HCT116 (cell line): ENCODE measurements at regions not wholly inside any gene's neighbourhood (a gene's known extent, or its start where the extent isn't known, plus 50 kb on each side); places are given as distances from the start of the nearest gene placed in this dataset.

Experiments used
- ATAC-seq: fragments of 200-7000 bp; cut with Tn5 transposase; 2 replicates; pipeline ENCODE4 v1.9.1; 2020; ENCODE audit warnings: mild to moderate bottlenecking, moderate library complexity
- BruUV-seq: library from RNA; stranded (reverse); fragments of 400-500 nt; replicated peaks from 2 replicates; lab custom pipeline; 2021; lab: Mats Ljungman, UMichigan
- CTCF ChIA-PET: fragments of 300-600 bp; sonication (Branson Sonifier 250); formaldehyde crosslinking; loops from one replicate; lab custom pipeline; 2021; ENCODE audit warnings: antibody characterized with exemption; lab: Charles Lee
- POLR2A ChIA-PET: fragments of 300-600, 350-600 bp; sonication (Branson Sonifier 250); formaldehyde crosslinking; loops from one replicate; lab custom pipeline; 2021; ENCODE audit warnings: antibody characterized with exemption; lab: Charles Lee
- RAD21 ChIA-PET, 2 experiments: fragments of 300-600 bp; sonication (Branson Sonifier 250); formaldehyde crosslinking; loops; one replicate each; lab custom pipeline; 2023; ENCODE audit warnings: low total read pairs in 2 of 2; ENCODE audit not compliant: uncharacterized antibody in 2 of 2, unreplicated experiment in 2 of 2, low non-redundant PET in 1 of 2; lab: Charles Lee
- DNase-seq: peaks from one replicate; pipeline ENCODE4 v3.0.0-alpha.2; 2010; ENCODE audit warnings: low read depth, low spot score
- H2AFZ ChIP-seq: fragments of 200-600 bp; shearing (Covaris generic), sonication (generic); 2 replicates; pipeline ENCODE4 v1.6.1; 2017; ENCODE audit warnings: low read depth, mixed run types, mixed read lengths, antibody characterized with exemption, low read length; ENCODE audit not compliant: poor library complexity, severe bottlenecking
- H3K27ac ChIP-seq: 2 replicates; pipeline ENCODE4 v1.5.1; 2012; ENCODE audit warnings: low read depth, low read length
- H3K27me3 ChIP-seq: fragments of 200-600 bp; sonication (generic); 2 replicates; pipeline ENCODE4 v1.6.1; 2016; ENCODE audit warnings: mixed run types, low read length, mixed read lengths; ENCODE audit not compliant: insufficient read depth
- H3K36me3 ChIP-seq, 2 experiments: fragments of 200-500 bp in 1 of 2; fragments of 200-600 bp in 1 of 2; sonication (Bioruptor generic) in 1 of 2; sonication (generic) in 1 of 2; 2 replicates each; pipeline versions ENCODE4 v1.5.1 to v1.6.1; 2014 to 2016; ENCODE audit warnings: low read length in 2 of 2, inconsistent platforms in 1 of 2, mixed read lengths in 1 of 2, mixed run types in 1 of 2; ENCODE audit not compliant: insufficient read depth in 2 of 2, control insufficient read depth in 1 of 2
- H3K4me1 ChIP-seq, 2 experiments: fragments of 200-600 bp in 1 of 2; sonication (generic) in 1 of 2; 2 replicates each; pipeline versions ENCODE4 v1.5.1 to v1.6.1; 2012 to 2017; ENCODE audit warnings: low read length in 2 of 2, inconsistent platforms in 1 of 2, mild to moderate bottlenecking in 1 of 2, mixed read lengths in 1 of 2, mixed run types in 1 of 2, moderate library complexity in 1 of 2; ENCODE audit not compliant: insufficient read depth in 2 of 2, control insufficient read depth in 1 of 2
- H3K4me2 ChIP-seq: fragments of 200-600 bp; sonication (generic); 2 replicates; pipeline ENCODE4 v1.6.1; 2017; ENCODE audit warnings: mixed run types, low read length, mixed read lengths
- H3K4me3 ChIP-seq, 2 experiments: fragments of 200-600 bp in 1 of 2; sonication (generic) in 1 of 2; replicated peaks in 1 of 2; 2 replicates each; pipeline ENCODE4 v1.5.1; 2011 to 2016; ENCODE audit warnings: low read length in 2 of 2, control low read depth in 1 of 2, low read depth in 1 of 2, mild to moderate bottlenecking in 1 of 2, mixed read lengths in 1 of 2, mixed run types in 1 of 2
- H3K79me2 ChIP-seq: fragments of 200-600 bp; sonication (generic); 2 replicates; pipeline ENCODE4 v1.6.1; 2017; ENCODE audit warnings: mild to moderate bottlenecking, mixed run types, low read length, moderate library complexity, mixed read lengths; ENCODE audit not compliant: insufficient read depth
- H3K9ac ChIP-seq: fragments of 200-600 bp; sonication (generic); 2 replicates; pipeline ENCODE4 v1.6.1; 2016; ENCODE audit warnings: low read length, mixed read lengths
- H3K9me2 ChIP-seq: fragments of 200-600 bp; sonication (generic), shearing (Covaris generic); 2 replicates; pipeline ENCODE4 v1.6.1; 2017; ENCODE audit warnings: mixed run types, mild to moderate bottlenecking, moderate library complexity; ENCODE audit not compliant: insufficient read depth
- H3K9me3 ChIP-seq, 2 experiments: fragments of 200-500 bp in 1 of 2; fragments of 200-600 bp in 1 of 2; sonication (Bioruptor generic) in 1 of 2; sonication (generic) in 1 of 2; 2 replicates each; pipeline ENCODE4 v1.6.1; 2014 to 2017; ENCODE audit warnings: low read length in 2 of 2, mixed read lengths in 2 of 2, inconsistent platforms in 1 of 2, low read depth in 1 of 2, mild to moderate bottlenecking in 1 of 2, mixed run types in 1 of 2, moderate library complexity in 1 of 2; ENCODE audit not compliant: control insufficient read depth in 1 of 2, insufficient read depth in 1 of 2
- H4K20me1 ChIP-seq: fragments of 200-600 bp; sonication (generic), shearing (Covaris generic); 2 replicates; pipeline ENCODE4 v1.6.1; 2017; ENCODE audit warnings: mixed run types, mild to moderate bottlenecking, moderate library complexity; ENCODE audit not compliant: insufficient read depth
- CBX3 ChIP-seq: IDR thresholded peaks from 2 replicates; pipeline ENCODE4 v1.6.1; 2012; ENCODE audit warnings: low read depth
- CEBPB ChIP-seq: IDR thresholded peaks from 2 replicates; pipeline ENCODE4 v1.6.1; 2012; ENCODE audit warnings: low read depth
- EGR1 ChIP-seq: IDR thresholded peaks from 2 replicates; pipeline ENCODE4 v1.6.1; 2012; ENCODE audit warnings: low read depth
- ELF1 ChIP-seq: IDR thresholded peaks from 2 replicates; pipeline ENCODE4 v1.6.1; 2012; ENCODE audit warnings: low read depth, borderline replicate concordance
- EZH2 ChIP-seq: fragments of 200-600 bp; sonication (generic); IDR thresholded peaks from 2 replicates; pipeline ENCODE4 v1.6.1; 2017; ENCODE audit warnings: antibody characterized with exemption, mixed run types
- EZH2phosphoT487 ChIP-seq: fragments of 200-600 bp; IDR thresholded peaks from 2 replicates; pipeline ENCODE4 v1.6.1; 2018; ENCODE audit warnings: antibody characterized with exemption, borderline replicate concordance
- FOSL1 ChIP-seq: IDR thresholded peaks from 2 replicates; pipeline ENCODE4 v1.6.1; 2012; ENCODE audit warnings: low read depth
- JUND ChIP-seq: IDR thresholded peaks from 2 replicates; pipeline ENCODE4 v1.6.1; 2012
- POLR2A ChIP-seq: IDR thresholded peaks from 2 replicates; pipeline ENCODE4 v1.7.0; 2011; ENCODE audit warnings: borderline replicate concordance; ENCODE audit not compliant: insufficient read depth, insufficient read length; ENCODE audit errors: extremely low read depth
- POLR2AphosphoS5 ChIP-seq: IDR thresholded peaks from 2 replicates; pipeline ENCODE4 v1.6.1; 2011; ENCODE audit warnings: mild to moderate bottlenecking, low read depth, low read length, moderate library complexity
- SIN3A ChIP-seq: IDR thresholded peaks from 2 replicates; pipeline ENCODE4 v1.6.1; 2012; ENCODE audit warnings: low read depth
- SRF ChIP-seq: IDR thresholded peaks from 2 replicates; pipeline ENCODE4 v1.6.1; 2012; ENCODE audit warnings: low read depth
- TCF7L2 ChIP-seq: IDR thresholded peaks from 2 replicates; pipeline ENCODE4 v1.7.0; 2011; ENCODE audit warnings: borderline replicate concordance, inconsistent platforms; ENCODE audit not compliant: insufficient read depth, insufficient read length; ENCODE audit errors: extremely low read depth
- YY1 ChIP-seq: IDR thresholded peaks from 2 replicates; pipeline ENCODE4 v1.6.1; 2011; ENCODE audit warnings: low read length, low read depth, moderate library complexity, mild to moderate bottlenecking; ENCODE audit not compliant: insufficient replicate concordance; ENCODE audit errors: extremely low read depth
- intact Hi-C: fragments of 100-400 bp; cut with micrococcal nuclease; formaldehyde crosslinking; loops from 2 replicates; pipeline ENCODE4 v1.10.0; 2022
- TF ChIP-seq, protein P1 (sequence below): IDR thresholded peaks from 2 replicates; pipeline ENCODE4 v1.6.1; 2012
- TF ChIP-seq, protein P2 (sequence below): IDR thresholded peaks from 2 replicates; pipeline ENCODE4 v1.6.1; 2012; ENCODE audit warnings: low read depth
- TF ChIP-seq, protein P3 (sequence below): IDR thresholded peaks from 2 replicates; pipeline ENCODE4 v1.6.1; 2012

DNA sequence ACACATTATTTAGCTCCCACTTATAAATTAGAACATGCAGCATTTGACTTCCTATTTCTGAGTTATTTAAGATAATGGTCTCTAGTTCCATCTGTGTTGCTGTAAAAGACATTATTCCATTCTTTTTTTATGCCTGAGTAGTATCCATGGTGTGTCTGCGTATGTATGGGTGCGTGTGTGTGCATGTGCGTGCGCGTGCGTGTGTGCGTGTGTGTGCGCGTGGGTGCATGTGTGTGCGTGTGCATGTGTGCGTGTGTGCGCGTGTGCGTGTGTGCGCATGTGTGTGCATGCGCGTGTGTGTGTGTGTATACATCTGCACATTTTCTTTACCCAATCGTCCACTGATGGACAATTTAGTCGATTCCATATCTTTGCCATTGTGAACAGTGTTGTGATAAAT, 479.4 kb upstream of the TMEM132C start:
- intact Hi-C loops: no loop called here
- H3K9me2 ChIP-seq: no peaks in the 10 kb centered on the region
- H3K4me2 ChIP-seq: no peak overlapping the region
- CTCF ChIA-PET: no interaction called here
- no peak overlapping the region for H2AFZ ChIP-seq
- BruUV-seq: no TSS peak
- TF ChIP-seq CEBPB: no peak
- TF ChIP-seq, protein P1, sequence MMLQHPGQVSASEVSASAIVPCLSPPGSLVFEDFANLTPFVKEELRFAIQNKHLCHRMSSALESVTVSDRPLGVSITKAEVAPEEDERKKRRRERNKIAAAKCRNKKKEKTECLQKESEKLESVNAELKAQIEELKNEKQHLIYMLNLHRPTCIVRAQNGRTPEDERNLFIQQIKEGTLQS: no peak
- no peak for TF ChIP-seq SIN3A
- no peak for TF ChIP-seq FOSL1
- no peak for TF ChIP-seq POLR2A
- TF ChIP-seq, protein P2, sequence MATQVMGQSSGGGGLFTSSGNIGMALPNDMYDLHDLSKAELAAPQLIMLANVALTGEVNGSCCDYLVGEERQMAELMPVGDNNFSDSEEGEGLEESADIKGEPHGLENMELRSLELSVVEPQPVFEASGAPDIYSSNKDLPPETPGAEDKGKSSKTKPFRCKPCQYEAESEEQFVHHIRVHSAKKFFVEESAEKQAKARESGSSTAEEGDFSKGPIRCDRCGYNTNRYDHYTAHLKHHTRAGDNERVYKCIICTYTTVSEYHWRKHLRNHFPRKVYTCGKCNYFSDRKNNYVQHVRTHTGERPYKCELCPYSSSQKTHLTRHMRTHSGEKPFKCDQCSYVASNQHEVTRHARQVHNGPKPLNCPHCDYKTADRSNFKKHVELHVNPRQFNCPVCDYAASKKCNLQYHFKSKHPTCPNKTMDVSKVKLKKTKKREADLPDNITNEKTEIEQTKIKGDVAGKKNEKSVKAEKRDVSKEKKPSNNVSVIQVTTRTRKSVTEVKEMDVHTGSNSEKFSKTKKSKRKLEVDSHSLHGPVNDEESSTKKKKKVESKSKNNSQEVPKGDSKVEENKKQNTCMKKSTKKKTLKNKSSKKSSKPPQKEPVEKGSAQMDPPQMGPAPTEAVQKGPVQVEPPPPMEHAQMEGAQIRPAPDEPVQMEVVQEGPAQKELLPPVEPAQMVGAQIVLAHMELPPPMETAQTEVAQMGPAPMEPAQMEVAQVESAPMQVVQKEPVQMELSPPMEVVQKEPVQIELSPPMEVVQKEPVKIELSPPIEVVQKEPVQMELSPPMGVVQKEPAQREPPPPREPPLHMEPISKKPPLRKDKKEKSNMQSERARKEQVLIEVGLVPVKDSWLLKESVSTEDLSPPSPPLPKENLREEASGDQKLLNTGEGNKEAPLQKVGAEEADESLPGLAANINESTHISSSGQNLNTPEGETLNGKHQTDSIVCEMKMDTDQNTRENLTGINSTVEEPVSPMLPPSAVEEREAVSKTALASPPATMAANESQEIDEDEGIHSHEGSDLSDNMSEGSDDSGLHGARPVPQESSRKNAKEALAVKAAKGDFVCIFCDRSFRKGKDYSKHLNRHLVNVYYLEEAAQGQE: no peak
- no peak for TF ChIP-seq EZH2
- TF ChIP-seq ELF1: no peak
- TF ChIP-seq CBX3: no peak
- TF ChIP-seq, protein P3, sequence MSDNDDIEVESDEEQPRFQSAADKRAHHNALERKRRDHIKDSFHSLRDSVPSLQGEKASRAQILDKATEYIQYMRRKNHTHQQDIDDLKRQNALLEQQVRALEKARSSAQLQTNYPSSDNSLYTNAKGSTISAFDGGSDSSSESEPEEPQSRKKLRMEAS: no peak
- TF ChIP-seq POLR2AphosphoS5: no peak
- TF ChIP-seq TCF7L2: no peak
- TF ChIP-seq YY1: no peak
- TF ChIP-seq SRF: no peak
- TF ChIP-seq EZH2phosphoT487: no peak
- TF ChIP-seq EGR1: no peak
- TF ChIP-seq JUND: no peak
- RAD21 ChIA-PET: no interaction called here
- H3K27me3 ChIP-seq: no peaks in the 10 kb centered on the region
- no peak overlapping the region for H3K4me3 ChIP-seq
- H3K9ac ChIP-seq: no peak overlapping the region
- ATAC-seq (no peak), DNase-seq (no peak)
- H3K4me1 ChIP-seq: no peaks in the 10 kb centered on the region
- H3K9me3 ChIP-seq: peaks cover 12 to 18% of the 10 kb centered on the region in 2 experiments; a peak in 2 of 4 replicates
- POLR2A ChIA-PET: no interaction called here
- H3K79me2 ChIP-seq: no peaks in the 10 kb centered on the region
- H3K36me3 ChIP-seq: no peaks in the 10 kb centered on the region
- H3K27ac ChIP-seq: no peak overlapping the region
- no peaks in the 10 kb centered on the region for H4K20me1 ChIP-seq
